ENCODE measurements at regions not wholly inside any gene's neighbourhood (a gene's known extent, or its start where the extent isn't known, plus 50 kb on each side); places are given as distances from the start of the nearest gene placed in this dataset.
A peak's percentile ranks its signal among the peaks of the same experiment; 100 is the strongest.

DNA sequence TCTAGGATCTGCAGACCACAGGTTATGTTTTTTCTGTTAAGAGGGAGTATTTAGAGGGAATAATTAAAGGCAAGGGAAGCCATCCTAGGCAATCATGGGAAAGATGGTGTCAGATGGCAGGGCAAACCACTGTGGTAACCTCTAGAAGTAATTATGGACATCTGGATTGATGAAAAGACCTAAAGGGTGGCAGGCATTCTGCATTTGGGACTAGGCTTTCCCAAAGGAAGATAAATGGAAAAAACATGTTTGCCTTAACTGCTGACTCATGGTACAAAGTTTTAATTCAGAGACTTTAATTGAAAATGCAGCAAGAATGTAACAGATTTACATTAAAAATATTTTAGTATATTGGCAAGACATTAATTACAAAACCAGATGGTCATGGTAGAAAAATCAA is 88.1 kb downstream of the TMEM30B start:
- peak; percentile 57 to 66 for DNase-seq (ENCODE audit: low read depth in 2 of 2)

DNA sequence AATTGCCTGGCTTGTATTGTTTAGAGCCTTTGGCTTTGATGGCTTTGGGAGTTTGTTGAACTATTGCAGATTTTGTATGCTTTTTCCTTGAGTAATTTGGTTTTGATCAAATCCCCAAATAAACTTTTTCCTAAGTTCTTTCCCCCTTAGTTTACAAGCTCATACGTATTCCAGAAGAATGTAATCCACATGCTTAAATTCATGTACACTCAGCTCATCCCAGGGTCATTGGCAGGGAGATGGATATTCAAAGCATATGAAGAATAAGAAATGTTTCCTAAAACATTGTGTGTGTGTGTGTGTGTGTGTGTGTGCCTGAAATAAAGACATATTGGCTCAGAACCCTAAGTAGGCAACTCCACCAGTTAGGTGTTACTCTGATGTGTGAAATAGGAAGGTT is 89.4 kb downstream of the TMEM30B start:
- peak in 1 of 2 experiments; percentile 50 for DNase-seq (ENCODE audit: low read depth in 2 of 2)

DNA sequence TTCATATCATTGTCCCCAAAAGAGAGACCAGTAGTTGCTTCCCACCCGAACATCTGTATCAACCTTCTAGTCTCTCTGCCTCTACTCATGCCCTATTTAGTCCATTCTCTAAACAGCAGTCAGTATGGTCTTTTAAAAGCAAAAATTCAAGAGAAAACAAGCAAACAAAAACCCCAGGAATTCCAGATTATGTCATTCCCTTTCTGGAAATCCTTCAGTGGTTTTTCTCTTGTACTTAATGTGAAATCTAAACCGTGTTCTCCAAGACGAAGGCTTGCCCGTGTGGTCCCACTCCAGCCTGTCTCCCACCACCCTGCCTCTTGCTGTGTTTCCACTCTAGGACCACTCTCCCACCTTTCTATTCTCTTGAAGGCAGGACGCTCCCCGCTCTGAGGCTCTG is 90.8 kb downstream of the TMEM30B start:
- DNase-seq (ENCODE audit: low read depth in 2 of 2): no peak

DNA sequence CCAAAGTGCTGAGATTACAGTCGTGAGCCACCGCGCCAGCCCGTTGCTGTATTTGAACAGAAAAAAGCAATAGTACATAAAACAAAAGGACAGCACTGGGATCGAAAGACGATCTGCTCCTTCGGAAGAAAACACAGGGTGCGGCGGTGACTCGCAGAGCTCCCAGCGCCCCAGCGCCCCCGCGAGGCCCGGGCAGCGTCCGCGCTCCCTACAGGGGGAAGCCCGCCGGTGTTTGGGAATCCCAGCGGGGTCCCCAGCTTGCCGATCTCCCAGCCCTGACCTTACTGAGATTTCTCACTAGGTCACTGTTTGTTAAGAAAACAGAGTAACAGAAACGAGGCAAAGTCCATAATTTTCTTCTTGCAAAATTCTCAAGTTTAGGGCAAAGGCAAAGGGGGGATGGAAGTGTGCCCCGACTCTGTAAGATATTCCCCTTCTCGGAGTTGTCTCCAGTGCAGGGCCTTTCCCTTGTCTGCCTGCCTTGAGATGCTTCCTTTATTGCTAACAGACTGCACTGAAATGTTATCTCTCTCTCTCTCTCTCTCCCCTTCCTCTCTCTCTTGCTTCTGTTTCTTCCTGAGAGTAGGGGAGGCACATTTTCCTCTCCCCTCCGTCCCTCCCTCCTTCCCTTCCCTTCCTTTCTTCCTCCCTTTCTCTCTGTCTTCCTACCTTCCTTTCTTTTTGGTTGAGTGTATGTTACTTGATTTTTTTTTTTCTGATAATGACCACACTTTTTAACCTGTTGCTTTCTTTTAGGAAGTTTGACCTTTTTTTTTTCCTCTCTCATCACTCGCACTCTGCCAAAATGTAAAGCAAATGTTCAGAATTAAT is 91.9 kb downstream of the TMEM30B start:
- DNase-seq (ENCODE audit: low read depth in 2 of 2): peak in 1 of 2 experiments; percentile 33

DNA sequence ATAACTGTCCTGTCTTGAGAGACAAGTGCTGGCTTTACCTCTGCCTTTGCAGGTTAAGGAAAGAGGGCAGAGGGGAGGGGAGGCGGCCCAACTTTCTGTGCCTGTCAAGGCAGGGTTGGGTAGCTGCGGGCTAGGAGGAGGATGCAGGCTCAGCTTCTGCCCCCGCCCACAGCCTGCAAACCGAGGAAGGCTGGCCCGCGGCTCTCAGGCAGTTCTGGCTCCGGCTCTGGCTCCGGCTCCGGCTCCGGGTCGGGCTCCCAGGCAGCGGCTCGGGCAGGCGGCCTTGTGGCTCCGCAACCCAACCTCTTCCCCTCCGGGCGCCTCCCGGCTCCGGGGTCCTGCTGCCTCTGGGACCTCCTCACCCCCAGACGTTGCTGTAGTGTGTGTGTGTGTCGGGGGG is 92.9 kb downstream of the TMEM30B start:
- no peak for DNase-seq (ENCODE audit: low read depth in 2 of 2)

DNA sequence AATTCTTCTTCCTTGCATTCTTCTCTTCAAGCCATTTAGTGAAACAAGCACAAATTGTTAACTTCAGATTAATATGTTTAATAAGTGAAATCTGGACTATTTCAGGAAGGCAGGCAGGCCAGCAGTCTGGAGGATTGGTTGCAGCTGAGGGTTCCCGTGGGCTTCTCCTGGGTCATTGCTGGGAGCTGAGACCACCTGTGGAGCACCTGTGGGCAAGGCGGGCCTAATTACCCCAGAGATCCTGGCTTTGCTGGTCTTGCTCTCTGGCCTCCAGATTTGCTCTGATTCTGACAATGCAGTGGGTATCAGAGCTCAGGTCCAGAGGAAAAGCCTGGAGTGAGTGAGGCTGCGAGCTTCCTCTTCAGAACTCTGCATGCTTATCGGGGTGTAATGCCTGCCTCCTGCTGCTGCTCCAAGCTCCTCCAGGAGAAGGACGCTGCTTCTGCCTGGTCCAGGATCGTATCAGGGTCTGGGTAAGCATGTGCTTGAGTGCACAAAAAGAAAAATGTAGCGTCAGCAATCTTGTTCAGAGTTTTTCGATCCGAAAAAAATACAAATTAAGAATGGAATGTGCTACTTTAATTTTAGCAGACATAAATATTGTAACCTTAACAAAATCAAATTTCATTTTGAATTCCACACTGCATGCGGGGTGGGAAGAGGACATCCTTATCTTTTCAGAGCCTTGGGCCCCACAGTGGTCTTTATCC is 93.8 kb downstream of the TMEM30B start:
- no peak for DNase-seq (ENCODE audit: low read depth in 2 of 2)

DNA sequence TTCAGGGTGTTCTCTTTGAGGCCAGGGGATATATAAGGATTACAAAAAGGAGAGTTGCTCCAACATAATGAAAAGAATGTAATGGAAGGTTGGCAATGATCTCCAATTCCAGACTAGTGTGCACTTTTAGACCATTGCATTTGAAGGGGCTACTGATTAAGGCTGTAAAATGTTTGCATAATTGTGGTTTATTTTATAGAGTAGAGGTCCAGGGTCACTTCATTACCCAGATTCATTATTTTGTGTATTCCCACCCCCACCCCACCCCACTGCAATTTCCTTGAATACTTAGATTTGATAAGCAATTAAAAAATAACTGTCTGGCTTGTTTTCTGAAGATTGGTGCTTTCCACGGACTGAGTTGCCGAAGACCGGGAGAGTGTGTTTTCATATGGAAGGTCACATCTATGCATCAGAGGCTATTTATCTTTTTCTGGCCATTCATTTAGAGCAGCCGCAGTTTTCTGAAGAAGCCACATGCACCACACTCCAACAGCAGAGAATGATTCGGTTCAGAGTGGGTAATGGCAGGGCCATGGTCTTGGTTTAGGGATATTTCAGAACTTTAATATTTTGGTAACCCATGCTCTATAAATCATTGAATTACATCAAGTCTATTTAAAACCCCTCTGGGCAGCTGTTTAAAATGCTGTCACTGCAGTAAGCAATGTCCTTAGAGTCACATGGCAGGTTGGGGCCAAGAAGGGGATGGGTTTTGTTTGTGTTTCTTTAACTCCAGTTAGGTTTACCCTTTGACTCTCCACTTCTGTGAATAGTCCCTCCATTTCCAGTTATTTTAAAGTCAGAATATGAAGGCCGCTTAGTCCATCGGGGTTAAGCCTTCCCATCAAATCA is 94.6 kb downstream of the TMEM30B start:
- no peak for DNase-seq (ENCODE audit: low read depth in 2 of 2)

DNA sequence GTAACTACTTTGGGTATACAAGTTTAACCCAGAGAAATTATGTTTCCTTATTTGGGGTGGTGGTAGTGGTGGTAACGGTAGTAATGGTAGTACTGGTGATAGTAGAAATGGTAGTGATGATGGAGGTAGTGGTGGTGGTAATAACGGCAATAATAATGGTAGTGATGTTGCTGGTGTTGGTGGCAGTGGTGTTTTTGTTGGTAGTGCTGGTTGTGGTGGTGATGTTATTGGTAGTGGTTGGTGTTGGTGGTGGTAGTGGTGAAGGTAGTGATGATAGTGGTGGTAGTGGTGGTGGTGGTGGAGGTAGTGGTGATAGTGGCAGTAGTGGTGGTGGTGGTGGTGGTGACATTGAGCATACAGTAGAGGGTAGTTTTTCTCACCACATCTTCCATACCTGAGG is 95.6 kb downstream of the TMEM30B start:
- DNase-seq (ENCODE audit: low read depth in 2 of 2): no peak

DNA sequence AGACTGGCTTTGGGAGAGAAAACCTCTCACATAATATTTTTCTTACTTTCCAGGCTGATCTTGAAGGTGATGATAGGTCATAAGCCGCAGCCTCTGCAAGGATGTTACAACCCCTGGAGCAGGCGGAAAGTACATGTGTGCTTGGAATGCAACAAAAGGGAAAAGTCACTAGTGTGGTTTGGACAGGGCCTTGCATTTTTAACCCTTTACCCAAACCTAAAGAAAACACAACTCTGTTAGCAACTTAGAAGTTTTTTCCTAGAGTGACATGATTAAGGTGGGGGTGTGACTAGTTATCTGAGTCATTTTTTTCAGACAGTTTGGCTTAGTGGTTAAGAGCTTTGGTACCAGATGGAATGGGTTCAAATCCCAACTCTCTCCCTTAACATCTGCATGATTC is 97.0 kb downstream of the TMEM30B start:
- DNase-seq (ENCODE audit: low read depth in 2 of 2): peak; percentile 99 to 100

DNA sequence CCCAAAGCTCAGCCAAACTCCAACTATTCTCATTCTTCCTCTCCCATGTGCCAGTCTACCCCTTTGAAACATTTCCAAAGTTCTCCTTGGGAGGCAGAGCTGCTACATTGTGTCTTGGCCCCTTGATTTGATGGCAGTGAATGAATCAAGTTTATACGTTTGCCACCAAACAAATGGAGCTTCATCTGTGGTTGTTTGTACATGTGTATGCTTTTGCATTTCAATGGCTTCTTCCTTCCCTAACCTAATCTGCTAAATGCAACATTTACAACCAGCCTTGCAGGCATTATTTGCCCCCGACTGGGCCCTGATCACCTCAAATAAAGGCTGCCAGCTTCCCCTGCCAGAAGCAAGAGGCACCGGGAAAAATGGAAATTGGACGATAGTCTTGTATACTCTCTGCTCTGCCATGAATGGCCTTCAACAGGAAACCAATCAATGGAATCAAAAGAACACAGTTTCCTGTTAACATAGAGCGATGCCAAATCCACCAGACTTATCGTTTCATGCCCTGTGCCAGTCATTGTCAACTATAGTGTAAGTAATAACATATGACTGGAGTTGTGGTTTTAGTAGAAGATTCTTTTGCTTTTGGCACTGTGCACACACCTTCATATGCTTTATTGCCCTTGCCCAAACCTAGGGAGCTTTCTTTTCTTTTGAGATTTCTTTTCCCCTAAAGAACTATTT is 97.8 kb downstream of the TMEM30B start:
- DNase-seq (ENCODE audit: low read depth in 2 of 2): no peak

DNA sequence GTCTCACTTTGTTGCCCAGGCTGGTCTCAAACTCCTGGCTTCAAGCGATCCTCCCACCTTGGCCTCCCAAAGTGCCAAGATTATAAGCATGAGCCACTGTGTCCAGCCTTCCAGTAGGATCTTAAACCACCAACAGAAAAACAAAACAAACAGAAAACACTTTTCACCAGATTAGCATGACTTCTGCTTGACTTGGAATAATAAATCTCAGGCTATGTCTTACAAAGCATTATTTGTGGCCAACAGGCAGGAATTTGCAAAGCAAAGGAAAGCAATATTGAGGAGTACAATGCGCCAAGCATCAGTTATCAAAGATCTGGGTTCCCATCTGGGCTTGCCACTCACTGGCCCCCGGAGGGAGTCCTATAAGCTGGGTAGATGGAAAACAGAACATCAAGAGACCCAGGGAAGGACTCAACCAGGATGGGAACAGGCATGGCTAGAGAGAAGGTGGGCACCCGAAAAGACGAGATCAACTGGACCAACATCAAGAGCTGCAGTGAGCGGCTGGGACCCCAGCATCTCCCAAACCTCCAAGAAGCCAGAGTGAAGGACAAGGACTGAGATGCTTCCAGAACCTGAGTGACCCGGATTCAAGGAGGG is 101.2 kb downstream of the TMEM30B start:
- no peak for DNase-seq (ENCODE audit: low read depth in 2 of 2)

DNA sequence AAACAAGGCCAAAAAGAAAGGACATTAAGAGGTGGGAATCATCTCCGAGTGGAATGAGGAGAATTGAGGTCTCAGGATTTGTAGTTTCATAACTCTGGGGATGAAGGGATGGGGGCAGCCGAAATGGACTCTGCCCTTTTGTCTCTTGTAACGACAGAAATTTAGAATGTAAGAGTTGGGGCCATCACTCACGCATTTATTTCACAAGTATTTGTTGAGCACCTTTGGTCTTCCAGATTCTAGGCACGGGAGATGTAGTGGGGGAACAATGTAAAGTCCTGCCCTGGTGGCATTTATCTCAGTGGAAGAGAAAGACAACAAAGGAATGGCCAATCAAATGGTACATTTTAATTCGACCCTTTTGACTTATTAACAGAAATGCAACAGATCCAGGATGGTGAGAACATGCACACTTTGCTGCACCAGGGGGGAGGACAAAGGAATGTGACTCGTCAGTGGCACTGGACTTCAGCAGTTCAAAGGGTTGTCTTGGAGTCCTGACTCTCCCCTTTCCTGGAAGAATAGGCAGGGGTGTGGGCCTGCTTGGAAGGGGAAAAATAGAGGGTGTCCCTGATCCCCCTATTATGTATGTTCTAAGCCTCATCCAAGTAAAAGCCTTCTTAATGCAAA is 102.0 kb downstream of the TMEM30B start:
- no peak for DNase-seq (ENCODE audit: low read depth in 2 of 2)

DNA sequence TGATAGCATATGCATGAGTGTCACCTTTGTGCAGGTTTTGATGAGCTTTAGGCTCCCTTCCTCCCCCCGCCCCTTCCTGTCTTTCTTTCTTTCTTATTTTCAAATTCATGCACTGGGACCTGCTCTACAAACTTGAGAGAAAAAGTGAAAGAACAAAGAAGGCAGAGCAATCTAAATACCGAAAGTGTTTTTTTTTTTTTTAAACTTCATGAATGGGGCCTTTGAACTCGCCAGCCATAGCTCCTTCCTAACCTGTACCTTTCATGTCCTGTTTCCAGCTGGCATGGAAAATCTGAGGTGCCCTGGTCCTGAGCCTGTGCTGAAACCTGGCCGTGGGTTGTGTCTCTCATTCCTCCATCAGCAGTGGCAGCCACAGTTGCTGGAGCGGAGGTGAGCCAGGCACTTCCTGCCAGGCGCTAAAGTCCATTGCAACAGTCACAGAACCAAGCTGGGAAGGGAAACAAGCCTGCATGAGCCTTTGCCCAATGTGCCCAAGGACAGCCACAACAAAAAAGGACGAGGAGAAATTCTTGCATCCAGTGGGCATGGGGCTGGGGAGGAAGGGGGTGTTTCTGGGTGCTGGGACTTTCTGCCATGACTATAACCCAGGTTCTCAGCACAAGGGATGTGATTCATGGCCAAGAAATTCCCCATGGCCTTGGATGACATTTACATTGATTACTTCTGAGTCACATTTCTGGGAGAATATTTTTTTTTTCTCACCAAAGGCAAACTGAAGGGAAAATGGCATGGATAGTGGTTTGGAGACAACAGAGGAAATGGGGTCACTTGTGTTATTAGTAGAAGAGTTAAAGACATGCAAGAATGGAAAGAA is 102.7 kb downstream of the TMEM30B start:
- DNase-seq (ENCODE audit: low read depth in 2 of 2): peak; percentile 91 to 93

DNA sequence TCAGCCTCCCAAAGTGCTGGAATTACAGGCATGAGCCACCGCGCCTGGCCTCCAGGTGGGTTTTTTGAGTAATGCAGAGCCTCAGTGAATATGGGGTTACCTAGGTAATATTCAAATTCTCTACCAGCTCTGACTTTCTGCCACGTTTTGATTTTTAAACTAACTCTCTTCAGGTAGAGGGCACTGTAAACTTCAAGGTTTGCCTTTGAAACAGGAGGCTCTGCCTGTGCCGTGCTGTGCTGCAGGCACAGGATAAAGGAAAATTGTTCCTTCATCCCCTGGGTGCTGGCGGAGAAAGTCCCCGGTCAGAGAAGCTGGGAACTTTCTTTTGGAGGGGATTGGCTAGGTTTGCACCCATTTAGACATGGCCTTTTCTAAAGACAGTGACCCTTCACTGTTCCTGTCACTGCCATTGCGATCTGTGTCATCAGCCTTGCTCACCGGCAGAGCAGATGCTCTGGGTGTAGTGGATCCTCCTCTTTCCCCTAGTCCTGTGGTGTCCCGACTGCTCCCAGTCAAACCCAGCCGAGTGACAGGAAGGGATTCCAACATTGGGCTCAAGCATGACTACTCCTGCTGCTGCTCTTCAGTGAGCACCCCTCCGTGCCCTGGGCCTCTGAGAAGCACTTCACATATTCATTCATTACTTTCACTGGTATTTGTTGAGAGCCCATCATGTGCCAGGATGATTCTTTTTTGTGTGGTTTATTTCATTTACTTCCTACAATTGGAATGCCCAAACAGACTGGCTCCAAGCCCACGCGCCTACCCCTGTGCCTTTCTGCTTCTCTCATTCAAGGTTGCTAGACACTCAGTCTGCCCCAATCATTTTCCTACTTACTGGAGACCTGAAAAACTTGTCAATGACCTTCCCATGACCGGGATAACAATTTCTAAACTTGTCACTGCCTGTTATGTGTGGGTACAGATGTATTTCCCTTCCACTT is 103.6 kb downstream of the TMEM30B start:
- no peak for DNase-seq (ENCODE audit: low read depth in 2 of 2)

DNA sequence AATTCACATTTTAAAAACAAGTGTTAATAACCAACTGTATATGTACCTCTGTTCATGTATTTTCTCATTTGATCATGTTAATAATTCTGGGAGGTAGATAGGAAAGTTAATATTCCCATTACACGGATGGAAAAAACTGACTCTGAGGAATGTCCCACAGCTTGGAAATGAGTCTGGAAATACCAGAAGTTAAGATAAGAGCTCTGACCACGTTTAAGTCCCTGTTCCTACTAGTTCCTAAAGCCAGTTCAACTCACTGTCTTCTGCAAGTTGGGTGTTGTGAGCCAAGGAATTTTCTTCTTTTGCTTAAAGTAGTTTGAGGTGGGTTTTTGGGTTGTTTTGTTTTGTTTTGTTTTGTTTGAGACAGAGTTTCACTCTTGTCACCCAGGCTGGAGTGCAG is 104.5 kb downstream of the TMEM30B start:
- DNase-seq (ENCODE audit: low read depth in 2 of 2): no peak

DNA sequence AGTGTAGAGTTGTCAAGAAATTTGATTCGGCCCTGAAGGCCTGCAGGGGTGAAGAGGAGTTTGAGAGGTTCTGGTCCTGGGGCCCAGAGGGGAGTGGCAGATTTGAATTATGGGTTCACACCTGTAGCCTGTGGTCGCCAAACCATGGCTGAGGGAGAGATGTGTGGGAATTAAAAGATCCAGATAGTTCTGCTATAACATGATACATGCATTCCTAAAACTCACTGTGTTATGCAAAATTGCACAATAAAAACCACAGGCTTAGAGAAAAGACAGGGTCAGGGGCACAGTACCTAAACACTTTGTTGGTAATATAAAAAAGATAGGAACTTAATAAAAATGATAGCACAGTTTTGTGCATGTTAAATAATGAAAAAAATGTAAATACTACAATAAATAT is 106.2 kb downstream of the TMEM30B start:
- peak in 1 of 2 experiments; percentile 47 for DNase-seq (ENCODE audit: low read depth in 2 of 2)

DNA sequence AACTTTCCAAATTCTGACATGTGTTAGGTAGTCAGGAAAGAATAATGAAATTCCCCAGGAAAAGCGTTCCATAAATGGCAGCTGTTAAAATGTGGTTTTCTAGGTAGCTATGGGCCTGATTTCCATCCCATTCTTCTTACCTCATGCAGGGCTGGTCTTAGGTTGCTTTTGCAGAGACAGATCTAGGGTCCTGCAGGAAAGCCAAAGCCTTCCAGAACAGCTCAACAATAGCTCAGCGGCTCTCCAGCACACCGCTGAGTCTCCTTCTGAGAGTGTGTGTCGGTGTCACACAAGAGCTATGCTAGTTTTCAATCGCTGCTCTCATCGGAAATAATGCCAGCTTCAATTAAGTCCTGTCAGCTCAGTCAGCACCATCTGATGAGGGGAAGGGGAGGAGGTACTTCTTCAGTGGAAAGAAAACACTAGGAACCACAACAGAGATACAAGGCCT is 106.7 kb downstream of the TMEM30B start:
- DNase-seq (ENCODE audit: low read depth in 2 of 2): no peak

DNA sequence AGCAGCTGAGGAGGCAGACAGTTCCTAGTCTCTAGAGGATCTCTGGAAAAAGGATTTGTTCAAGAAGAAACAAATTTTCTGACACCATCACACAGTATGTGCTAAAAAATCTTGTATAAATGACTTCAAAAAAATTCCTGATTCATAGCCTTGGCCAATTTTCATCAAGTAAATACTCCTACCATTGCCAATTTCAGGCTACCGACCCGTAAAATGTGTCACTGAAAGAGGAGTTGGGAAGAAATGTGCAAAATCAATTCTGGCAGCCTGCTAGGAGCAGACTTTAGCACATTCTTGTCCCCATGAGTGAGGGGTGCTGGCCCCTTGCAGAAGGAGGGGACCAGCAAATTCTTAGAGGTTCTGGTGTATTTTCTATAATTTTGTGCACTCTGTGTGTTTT is 109.4 kb downstream of the TMEM30B start:
- no peak for DNase-seq (ENCODE audit: low read depth in 2 of 2)

DNA sequence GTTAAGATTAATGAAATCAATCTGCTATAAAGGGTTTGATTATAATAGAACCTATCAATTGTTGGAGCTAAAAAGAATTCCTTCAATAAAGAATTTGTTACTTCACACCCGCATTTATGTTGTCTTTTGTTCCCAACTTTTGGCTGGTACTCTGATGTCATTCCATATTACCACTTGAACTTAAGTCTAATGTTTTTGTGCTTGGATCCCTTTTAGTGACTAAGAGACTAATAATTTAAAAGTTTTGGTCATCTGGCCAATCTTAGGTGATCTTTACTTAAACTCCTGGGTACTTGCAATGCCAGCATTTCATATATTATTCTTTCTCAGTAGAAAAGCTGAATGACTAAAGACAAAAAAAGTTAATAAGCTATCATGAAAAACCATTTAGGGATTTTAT is 113.0 kb downstream of the TMEM30B start:
- no peak for DNase-seq (ENCODE audit: low read depth in 2 of 2)
